ENCODE measurements at regions not wholly inside any gene's neighbourhood (a gene's known extent, or its start where the extent isn't known, plus 50 kb on each side); places are given as distances from the start of the nearest gene placed in this dataset.

DNA sequence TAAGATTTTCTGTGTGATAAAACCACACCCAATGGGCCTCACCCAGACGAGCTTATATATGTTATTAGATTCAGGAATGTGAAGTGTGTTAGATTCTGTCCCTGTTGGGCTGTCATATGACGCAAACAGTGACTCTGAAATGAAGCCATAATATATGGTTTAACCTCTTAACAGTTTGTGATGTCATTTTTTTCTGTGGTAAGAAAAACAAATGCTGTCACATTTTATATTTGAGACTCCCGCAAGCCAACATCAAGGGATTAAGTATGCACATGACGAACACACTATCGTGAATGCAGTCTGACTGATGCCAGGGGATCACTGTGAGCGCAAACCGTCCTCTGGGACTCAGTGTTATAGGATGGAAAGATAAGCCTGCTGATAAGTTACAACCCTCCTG, 321.7 kb downstream of the SH3GL2 start:
- no peak for TF ChIP-seq POLR2A (IDR thresholded peaks at IDR 0.05; ENCODE audit: low read depth, low read length)
- TF ChIP-seq MXI1 (IDR thresholded peaks at IDR 0.05; ENCODE audit: borderline replicate concordance, low read depth, low read length): no peak
- TF ChIP-seq, protein P1, sequence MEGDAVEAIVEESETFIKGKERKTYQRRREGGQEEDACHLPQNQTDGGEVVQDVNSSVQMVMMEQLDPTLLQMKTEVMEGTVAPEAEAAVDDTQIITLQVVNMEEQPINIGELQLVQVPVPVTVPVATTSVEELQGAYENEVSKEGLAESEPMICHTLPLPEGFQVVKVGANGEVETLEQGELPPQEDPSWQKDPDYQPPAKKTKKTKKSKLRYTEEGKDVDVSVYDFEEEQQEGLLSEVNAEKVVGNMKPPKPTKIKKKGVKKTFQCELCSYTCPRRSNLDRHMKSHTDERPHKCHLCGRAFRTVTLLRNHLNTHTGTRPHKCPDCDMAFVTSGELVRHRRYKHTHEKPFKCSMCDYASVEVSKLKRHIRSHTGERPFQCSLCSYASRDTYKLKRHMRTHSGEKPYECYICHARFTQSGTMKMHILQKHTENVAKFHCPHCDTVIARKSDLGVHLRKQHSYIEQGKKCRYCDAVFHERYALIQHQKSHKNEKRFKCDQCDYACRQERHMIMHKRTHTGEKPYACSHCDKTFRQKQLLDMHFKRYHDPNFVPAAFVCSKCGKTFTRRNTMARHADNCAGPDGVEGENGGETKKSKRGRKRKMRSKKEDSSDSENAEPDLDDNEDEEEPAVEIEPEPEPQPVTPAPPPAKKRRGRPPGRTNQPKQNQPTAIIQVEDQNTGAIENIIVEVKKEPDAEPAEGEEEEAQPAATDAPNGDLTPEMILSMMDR (conservative IDR thresholded peaks at IDR 0.05; ENCODE audit: low read depth, low read length): no peak
- no peak for TF ChIP-seq SMC3 (IDR thresholded peaks at IDR 0.05; ENCODE audit: low read depth, low read length)
- no peak for TF ChIP-seq RFX5 (IDR thresholded peaks at IDR 0.05; ENCODE audit: low read depth, low read length)
- TF ChIP-seq, protein P2, sequence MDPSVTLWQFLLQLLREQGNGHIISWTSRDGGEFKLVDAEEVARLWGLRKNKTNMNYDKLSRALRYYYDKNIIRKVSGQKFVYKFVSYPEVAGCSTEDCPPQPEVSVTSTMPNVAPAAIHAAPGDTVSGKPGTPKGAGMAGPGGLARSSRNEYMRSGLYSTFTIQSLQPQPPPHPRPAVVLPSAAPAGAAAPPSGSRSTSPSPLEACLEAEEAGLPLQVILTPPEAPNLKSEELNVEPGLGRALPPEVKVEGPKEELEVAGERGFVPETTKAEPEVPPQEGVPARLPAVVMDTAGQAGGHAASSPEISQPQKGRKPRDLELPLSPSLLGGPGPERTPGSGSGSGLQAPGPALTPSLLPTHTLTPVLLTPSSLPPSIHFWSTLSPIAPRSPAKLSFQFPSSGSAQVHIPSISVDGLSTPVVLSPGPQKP (IDR thresholded peaks at IDR 0.05; ENCODE audit: borderline replicate concordance, low read depth, low read length): no peak
- TF ChIP-seq, protein P3, sequence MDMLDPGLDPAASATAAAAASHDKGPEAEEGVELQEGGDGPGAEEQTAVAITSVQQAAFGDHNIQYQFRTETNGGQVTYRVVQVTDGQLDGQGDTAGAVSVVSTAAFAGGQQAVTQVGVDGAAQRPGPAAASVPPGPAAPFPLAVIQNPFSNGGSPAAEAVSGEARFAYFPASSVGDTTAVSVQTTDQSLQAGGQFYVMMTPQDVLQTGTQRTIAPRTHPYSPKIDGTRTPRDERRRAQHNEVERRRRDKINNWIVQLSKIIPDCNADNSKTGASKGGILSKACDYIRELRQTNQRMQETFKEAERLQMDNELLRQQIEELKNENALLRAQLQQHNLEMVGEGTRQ (IDR thresholded peaks at IDR 0.05; ENCODE audit: low read depth, low read length): no peak
- TF ChIP-seq MAZ (IDR thresholded peaks at IDR 0.05; ENCODE audit: borderline replicate concordance, low read depth, low read length): no peak
- no peak for TF ChIP-seq RAD21 (IDR thresholded peaks at IDR 0.05; ENCODE audit: low read length)
- TF ChIP-seq CHD1 (IDR thresholded peaks at IDR 0.05; ENCODE audit: low read depth, low read length): no peak
- TF ChIP-seq FOS (IDR thresholded peaks at IDR 0.05; ENCODE audit: low read depth, low read length): no peak
- no peak for TF ChIP-seq CEBPB (IDR thresholded peaks at IDR 0.05; ENCODE audit: low read depth, low read length)
- TF ChIP-seq NFE2L2 (IDR thresholded peaks at IDR 0.05; ENCODE audit: low read depth, low read length): no peak
